C4-2B (cell line): ENCODE measurements at regions not wholly inside any gene's neighbourhood (a gene's known extent, or its start where the extent isn't known, plus 50 kb on each side); places are given as distances from the start of the nearest gene placed in this dataset.

Experiments used
- ZFX ChIP-seq: fragments of 450-650 bp; IDR thresholded peaks from 2 replicates; pipeline ENCODE4 v1.6.1; 2017
- TF ChIP-seq, protein P1 (sequence below): fragments of 450-650 bp; conservative IDR thresholded peaks from 2 replicates; pipeline ENCODE4 v1.5.1; 2017; ENCODE audit warnings: mild to moderate bottlenecking

- TF ChIP-seq, protein P1, sequence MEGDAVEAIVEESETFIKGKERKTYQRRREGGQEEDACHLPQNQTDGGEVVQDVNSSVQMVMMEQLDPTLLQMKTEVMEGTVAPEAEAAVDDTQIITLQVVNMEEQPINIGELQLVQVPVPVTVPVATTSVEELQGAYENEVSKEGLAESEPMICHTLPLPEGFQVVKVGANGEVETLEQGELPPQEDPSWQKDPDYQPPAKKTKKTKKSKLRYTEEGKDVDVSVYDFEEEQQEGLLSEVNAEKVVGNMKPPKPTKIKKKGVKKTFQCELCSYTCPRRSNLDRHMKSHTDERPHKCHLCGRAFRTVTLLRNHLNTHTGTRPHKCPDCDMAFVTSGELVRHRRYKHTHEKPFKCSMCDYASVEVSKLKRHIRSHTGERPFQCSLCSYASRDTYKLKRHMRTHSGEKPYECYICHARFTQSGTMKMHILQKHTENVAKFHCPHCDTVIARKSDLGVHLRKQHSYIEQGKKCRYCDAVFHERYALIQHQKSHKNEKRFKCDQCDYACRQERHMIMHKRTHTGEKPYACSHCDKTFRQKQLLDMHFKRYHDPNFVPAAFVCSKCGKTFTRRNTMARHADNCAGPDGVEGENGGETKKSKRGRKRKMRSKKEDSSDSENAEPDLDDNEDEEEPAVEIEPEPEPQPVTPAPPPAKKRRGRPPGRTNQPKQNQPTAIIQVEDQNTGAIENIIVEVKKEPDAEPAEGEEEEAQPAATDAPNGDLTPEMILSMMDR = no peak
- no peak for TF ChIP-seq ZFX
Observed at GRCh38 chr9:107932046-107932445, 442.5 kb upstream of the KLF4 start.
